ENCODE measurements at regions not wholly inside any gene's neighbourhood (a gene's known extent, or its start where the extent isn't known, plus 50 kb on each side); places are given as distances from the start of the nearest gene placed in this dataset.
"Not testable (repeated sequence)": the region's sequence is repeated elsewhere in the genome, so short reads cannot be mapped to it uniquely, and the experiment has no call there.

GRCh38 chr22:23419171-23419570 is 160.9 kb downstream of the IGLL1 start:
- no peak for TF ChIP-seq CTCF (IDR thresholded peaks at IDR 0.05; ENCODE audit: control extremely low read depth, extremely low read depth, low read depth, missing control alignments)
- ChIA-PET CTCF (interaction anchor here (1.7 kb wide), 1 partner anchor 10 kb away, joined by 4 read pairs; no protein-coding TSS in a partner anchor), POLR2A (no interaction called here)
- no peak for DNase-seq (ENCODE audit: extremely low spot score)

- POLR2A ChIA-PET: no interaction called here
- DNase-seq (ENCODE audit: extremely low spot score): no peak
- no peak for TF ChIP-seq CTCF (IDR thresholded peaks at IDR 0.05; ENCODE audit: control extremely low read depth, extremely low read depth, low read depth, missing control alignments)
- CTCF ChIA-PET: interaction anchor here (1.7 kb wide), 1 partner anchor 9 kb away, joined by 4 read pairs; no protein-coding TSS in a partner anchor
Measured at GRCh38 chr22:23418159-23418788, 161.8 kb downstream of the IGLL1 start.

GRCh38 chr22:23417327-23417726 is 162.8 kb downstream of the IGLL1 start:
- DNase-seq (ENCODE audit: extremely low spot score); POLR2A ChIA-PET: not testable (repeated sequence)
- CTCF ChIA-PET: interaction anchor here (1.7 kb wide), 1 partner anchor 8 kb away, joined by 4 read pairs; no protein-coding TSS in a partner anchor

- POLR2A ChIA-PET; DNase-seq (ENCODE audit: extremely low spot score); CTCF ChIA-PET: not testable (repeated sequence)
Measured at GRCh38 chr22:23416169-23416690, 163.9 kb downstream of the IGLL1 start.

GRCh38 chr22:23415490-23415851 is 164.6 kb downstream of the IGLL1 start:
- DNase-seq (ENCODE audit: extremely low spot score): no peak
- no peak for TF ChIP-seq CTCF (IDR thresholded peaks at IDR 0.05; ENCODE audit: control extremely low read depth, extremely low read depth, low read depth, missing control alignments)
- POLR2A ChIA-PET: no interaction called here
- CTCF ChIA-PET: interaction anchor here (0.9 to 1.4 kb wide), 2 partner anchors 10 to 30 kb away, joined by 3 to 4 read pairs; no protein-coding TSS in a partner anchor

- no peak for TF ChIP-seq CTCF (IDR thresholded peaks at IDR 0.05; ENCODE audit: control extremely low read depth, extremely low read depth, low read depth, missing control alignments)
- CTCF ChIA-PET: interaction anchor here (0.9 to 1.4 kb wide), 2 partner anchors 10 to 29 kb away, joined by 3 to 4 read pairs; no protein-coding TSS in a partner anchor
- POLR2A ChIA-PET: no interaction called here
- DNase-seq (ENCODE audit: extremely low spot score): no peak
Measured at GRCh38 chr22:23414727-23415489, 165.2 kb downstream of the IGLL1 start.

- POLR2A ChIA-PET: no interaction called here
- TF ChIP-seq CTCF (IDR thresholded peaks at IDR 0.05; ENCODE audit: control extremely low read depth, extremely low read depth, low read depth, missing control alignments): no peak
- CTCF ChIA-PET: interaction anchor here (1.1 kb wide), 1 partner anchor 26 kb away, joined by 3 read pairs; no protein-coding TSS in a partner anchor
- no peak for DNase-seq (ENCODE audit: extremely low spot score)
Measured at GRCh38 chr22:23411739-23412138, 168.4 kb downstream of the IGLL1 start.

All from GM10248 (cell line).